GM12874 (cell line): ENCODE measurements at regions not wholly inside any gene's neighbourhood (a gene's known extent, or its start where the extent isn't known, plus 50 kb on each side); places are given as distances from the start of the nearest gene placed in this dataset.

Experiments
- TF ChIP-seq, protein P1 (sequence below): IDR thresholded peaks from 2 replicates; pipeline ENCODE4 v1.5.1; 2011; ENCODE audit warnings: low read depth, mild to moderate bottlenecking, control low read depth, low read length, moderate library complexity; ENCODE audit not compliant: insufficient read depth

DNA sequence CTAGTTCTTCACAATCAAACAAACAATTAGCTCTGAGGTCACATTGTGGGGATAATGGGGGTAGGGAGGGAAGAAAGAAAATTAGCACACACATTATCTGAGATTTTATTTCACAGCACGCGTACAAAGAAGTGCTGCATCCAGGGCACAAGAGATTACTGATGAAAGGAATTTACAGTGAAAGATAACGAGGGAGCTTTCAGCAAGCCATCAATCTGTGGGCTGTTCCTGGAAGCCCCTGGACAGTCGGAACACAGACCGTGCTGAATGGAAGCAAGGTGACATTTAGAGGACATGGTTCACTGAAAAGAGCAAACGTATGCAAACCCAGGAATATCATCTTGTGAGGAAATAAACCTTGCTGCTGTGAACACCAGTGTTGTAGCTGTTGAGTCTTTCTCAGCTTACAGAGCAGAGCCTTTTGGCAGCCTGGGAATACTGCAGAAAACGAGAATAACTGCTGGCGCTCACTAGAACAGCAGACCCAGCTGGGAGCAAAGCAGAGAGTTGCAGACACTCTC, 63.2 kb downstream of the SCG2 start:
- TF ChIP-seq, protein P1, sequence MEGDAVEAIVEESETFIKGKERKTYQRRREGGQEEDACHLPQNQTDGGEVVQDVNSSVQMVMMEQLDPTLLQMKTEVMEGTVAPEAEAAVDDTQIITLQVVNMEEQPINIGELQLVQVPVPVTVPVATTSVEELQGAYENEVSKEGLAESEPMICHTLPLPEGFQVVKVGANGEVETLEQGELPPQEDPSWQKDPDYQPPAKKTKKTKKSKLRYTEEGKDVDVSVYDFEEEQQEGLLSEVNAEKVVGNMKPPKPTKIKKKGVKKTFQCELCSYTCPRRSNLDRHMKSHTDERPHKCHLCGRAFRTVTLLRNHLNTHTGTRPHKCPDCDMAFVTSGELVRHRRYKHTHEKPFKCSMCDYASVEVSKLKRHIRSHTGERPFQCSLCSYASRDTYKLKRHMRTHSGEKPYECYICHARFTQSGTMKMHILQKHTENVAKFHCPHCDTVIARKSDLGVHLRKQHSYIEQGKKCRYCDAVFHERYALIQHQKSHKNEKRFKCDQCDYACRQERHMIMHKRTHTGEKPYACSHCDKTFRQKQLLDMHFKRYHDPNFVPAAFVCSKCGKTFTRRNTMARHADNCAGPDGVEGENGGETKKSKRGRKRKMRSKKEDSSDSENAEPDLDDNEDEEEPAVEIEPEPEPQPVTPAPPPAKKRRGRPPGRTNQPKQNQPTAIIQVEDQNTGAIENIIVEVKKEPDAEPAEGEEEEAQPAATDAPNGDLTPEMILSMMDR, result no peak

DNA sequence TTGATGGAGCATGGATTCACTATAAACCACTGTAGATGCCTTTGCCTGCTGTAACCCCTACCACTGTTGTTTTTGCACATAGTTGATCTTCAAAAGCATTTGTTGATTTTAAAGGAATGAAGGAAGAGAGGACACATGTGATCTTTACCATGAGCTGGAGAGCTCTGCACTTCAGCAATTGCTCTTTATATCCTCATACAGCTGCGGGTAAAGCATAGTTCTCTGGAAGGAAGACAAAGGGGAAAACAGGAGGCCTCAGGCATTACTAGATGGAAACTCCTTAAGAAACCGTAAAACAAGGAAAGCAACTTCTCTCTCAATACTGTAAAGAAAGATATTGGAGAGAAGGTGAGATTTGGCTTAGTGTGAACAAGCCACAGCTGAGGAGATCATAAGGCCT, 60.6 kb downstream of the SCG2 start:
- TF ChIP-seq, protein P1, result no peak

DNA sequence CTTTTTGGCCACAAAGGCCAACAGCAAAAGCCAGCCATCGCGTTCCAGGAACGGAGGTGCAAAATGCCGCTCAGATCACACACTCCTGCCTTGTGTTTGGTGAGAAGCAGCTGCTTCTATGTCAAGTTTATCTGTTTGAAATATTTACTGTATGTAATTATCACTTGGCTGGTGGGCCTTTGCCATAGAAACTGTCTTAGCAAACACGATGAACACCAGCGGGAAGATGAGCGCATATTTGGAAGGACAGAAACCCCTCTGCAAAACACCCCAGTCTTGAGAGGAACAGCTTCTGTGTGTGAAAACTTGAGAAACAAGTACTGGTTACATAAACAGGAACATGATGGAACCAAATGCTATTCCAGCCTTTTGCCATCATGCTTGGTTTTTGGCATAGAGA, 59.7 kb downstream of the SCG2 start:
- TF ChIP-seq, protein P1, result no peak

DNA sequence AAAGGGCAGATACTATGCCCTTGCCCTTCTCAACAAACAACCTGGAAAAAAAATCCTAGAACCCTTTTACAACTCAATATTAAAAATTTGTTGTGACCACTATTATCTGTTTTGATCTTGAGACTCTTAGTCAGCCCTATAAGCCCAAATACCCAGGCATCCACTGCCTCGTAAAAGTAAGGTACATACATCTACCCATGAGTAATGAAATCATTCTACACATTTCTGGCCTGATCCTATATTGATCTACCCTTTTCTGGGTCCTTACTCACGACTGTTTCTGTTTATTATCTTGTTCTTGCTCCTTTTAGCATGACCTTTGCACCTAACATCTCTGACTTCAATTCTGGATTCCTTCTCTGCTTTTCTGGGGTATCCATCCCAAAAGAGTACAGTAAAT, 56.8 kb downstream of the SCG2 start:
- TF ChIP-seq, protein P1, result no peak

DNA sequence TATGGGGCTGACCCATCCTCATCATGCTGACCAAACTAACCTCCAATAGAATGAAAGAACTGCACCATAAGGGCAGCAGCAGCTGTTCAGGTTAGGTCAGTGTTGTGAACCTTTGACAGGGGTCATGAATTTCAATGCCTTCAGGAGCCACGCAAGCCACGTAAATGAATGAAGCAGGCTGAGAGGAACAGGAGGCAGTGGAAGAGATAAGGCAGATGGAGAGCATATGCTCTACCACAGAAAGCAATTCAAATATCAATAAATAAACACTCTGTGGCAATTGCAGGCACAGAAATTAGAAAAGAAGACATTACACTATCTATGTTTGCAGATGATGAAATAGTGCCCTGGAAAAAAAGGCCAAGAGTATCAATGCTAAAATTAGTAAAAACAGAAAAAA, 56.3 kb downstream of the SCG2 start:
- TF ChIP-seq, protein P1, result no peak
